ENCODE measurements at regions not wholly inside any gene's neighbourhood (a gene's known extent, or its start where the extent isn't known, plus 50 kb on each side); places are given as distances from the start of the nearest gene placed in this dataset.
A peak's percentile ranks its signal among the peaks of the same experiment; 100 is the strongest.

DNA sequence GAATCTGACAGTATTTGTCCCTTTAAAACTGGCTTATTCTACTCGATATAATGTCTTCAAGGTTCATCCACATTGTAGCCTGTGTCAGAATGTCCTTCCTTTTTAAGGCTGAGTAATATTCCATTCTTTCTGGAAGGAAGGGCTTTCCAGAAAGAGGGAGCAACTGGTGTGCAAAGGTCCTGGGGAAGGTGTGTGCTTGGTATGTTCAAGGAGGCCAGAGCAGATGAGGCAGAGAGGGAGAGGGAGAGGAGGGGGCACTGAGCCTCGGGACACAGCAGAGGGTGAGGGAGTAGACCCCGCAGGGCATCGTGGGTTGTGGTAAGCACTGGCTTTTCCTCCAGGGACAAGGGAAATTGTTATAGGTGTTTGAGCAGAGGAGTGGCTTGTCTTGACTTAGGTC is 90.9 kb upstream of the NCOR2 start:
- TF ChIP-seq TAF1 (IDR thresholded peaks at IDR 0.05; ENCODE audit: borderline replicate concordance, insufficient read depth, low read length) = no peak
- TF ChIP-seq FOXP2 (optimal IDR thresholded peaks at IDR 0.05; ENCODE audit: borderline replicate concordance, extremely low read depth, extremely low read length, insufficient read depth) = no peak
- TF ChIP-seq, protein P1, sequence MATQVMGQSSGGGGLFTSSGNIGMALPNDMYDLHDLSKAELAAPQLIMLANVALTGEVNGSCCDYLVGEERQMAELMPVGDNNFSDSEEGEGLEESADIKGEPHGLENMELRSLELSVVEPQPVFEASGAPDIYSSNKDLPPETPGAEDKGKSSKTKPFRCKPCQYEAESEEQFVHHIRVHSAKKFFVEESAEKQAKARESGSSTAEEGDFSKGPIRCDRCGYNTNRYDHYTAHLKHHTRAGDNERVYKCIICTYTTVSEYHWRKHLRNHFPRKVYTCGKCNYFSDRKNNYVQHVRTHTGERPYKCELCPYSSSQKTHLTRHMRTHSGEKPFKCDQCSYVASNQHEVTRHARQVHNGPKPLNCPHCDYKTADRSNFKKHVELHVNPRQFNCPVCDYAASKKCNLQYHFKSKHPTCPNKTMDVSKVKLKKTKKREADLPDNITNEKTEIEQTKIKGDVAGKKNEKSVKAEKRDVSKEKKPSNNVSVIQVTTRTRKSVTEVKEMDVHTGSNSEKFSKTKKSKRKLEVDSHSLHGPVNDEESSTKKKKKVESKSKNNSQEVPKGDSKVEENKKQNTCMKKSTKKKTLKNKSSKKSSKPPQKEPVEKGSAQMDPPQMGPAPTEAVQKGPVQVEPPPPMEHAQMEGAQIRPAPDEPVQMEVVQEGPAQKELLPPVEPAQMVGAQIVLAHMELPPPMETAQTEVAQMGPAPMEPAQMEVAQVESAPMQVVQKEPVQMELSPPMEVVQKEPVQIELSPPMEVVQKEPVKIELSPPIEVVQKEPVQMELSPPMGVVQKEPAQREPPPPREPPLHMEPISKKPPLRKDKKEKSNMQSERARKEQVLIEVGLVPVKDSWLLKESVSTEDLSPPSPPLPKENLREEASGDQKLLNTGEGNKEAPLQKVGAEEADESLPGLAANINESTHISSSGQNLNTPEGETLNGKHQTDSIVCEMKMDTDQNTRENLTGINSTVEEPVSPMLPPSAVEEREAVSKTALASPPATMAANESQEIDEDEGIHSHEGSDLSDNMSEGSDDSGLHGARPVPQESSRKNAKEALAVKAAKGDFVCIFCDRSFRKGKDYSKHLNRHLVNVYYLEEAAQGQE (IDR thresholded peaks at IDR 0.05; ENCODE audit: insufficient read depth in 1 of 2, low read depth in 2 of 2, low read length in 2 of 2) = no peak
- no peak for TF ChIP-seq POLR2AphosphoS5 (IDR thresholded peaks at IDR 0.05; ENCODE audit: low read depth, low read length)
- TF ChIP-seq SIN3A (IDR thresholded peaks at IDR 0.05; ENCODE audit: borderline replicate concordance, insufficient read depth, low read length) = no peak

DNA sequence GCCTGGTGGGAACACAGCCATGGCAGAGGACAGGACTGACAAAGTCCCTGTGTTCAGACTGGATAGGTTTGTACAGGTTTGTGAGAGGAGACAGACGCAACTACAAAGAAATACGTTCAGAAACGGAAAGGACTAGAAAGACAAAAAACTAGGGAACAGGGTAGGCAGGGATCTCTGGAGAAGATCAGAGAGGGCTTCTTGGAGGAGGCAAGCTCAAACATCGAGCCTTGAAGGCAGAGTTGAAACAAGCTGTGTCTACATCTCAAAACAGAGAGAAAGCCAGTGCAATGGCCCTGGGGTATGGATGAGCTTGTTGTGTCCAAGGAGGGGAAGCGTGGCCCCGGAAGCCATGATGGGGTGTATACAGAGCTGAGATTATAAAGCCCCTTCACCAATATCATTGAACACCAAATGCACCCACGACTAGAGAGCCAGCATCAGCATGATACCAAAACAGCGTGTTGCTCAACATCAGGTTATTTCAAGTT is 89.6 kb upstream of the NCOR2 start:
- TF ChIP-seq FOXP2 (optimal IDR thresholded peaks at IDR 0.05; ENCODE audit: borderline replicate concordance, extremely low read depth, extremely low read length, insufficient read depth) (no peak), TAF1 (IDR thresholded peaks at IDR 0.05; ENCODE audit: borderline replicate concordance, insufficient read depth, low read length) (no peak), POLR2AphosphoS5 (IDR thresholded peaks at IDR 0.05; ENCODE audit: low read depth, low read length) (no peak), SIN3A (IDR thresholded peaks at IDR 0.05; ENCODE audit: borderline replicate concordance, insufficient read depth, low read length) (no peak)
- TF ChIP-seq, protein P1 (IDR thresholded peaks at IDR 0.05; ENCODE audit: insufficient read depth in 1 of 2, low read depth in 2 of 2, low read length in 2 of 2) = no peak

DNA sequence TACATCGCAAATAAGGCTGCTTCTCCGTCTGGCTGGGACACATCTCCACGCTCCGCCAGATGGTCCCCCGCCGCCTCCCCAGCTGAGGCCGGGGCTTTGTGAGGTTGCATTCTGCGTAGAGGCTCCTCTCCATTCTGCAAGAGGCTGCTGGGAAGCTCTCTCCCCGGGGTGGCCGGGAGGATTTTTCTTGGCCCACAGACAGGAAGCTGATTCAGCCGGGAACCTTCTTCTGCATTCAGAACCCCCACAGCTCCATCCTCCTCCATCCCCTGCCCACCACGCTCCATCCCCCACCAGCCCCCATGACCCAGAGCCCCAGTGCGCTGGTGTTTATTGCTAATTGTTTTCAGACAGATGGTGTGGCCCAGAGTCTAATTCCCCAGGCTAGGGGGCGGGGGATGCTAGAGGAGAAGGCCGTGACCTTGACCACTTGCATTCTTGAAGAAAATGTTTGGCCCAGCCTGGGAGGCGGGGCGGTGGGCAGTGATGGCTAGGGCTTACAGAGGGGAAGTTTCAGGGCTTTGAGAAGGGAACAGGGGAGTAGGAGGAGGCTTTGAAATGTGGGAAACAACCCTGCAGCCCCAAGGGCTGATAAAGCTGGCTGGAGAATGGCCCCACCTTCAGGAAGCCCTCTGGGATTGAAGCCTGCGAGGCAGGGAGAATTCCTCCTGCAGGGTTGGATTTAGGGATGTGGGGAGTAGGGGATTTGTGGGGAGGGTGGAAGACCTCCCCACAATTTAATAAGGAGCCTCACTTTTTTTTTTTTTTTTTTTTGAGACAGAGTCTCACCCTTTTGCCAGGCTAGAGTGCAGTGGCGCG is 88.5 kb upstream of the NCOR2 start:
- TF ChIP-seq TAF1 (IDR thresholded peaks at IDR 0.05; ENCODE audit: borderline replicate concordance, insufficient read depth, low read length) = no peak
- TF ChIP-seq POLR2AphosphoS5 (IDR thresholded peaks at IDR 0.05; ENCODE audit: low read depth, low read length) = no peak
- no peak for TF ChIP-seq SIN3A (IDR thresholded peaks at IDR 0.05; ENCODE audit: borderline replicate concordance, insufficient read depth, low read length)
- TF ChIP-seq, protein P1 (IDR thresholded peaks at IDR 0.05; ENCODE audit: insufficient read depth in 1 of 2, low read depth in 2 of 2, low read length in 2 of 2) = no peak
- TF ChIP-seq FOXP2 (optimal IDR thresholded peaks at IDR 0.05; ENCODE audit: borderline replicate concordance, extremely low read depth, extremely low read length, insufficient read depth) = no peak

DNA sequence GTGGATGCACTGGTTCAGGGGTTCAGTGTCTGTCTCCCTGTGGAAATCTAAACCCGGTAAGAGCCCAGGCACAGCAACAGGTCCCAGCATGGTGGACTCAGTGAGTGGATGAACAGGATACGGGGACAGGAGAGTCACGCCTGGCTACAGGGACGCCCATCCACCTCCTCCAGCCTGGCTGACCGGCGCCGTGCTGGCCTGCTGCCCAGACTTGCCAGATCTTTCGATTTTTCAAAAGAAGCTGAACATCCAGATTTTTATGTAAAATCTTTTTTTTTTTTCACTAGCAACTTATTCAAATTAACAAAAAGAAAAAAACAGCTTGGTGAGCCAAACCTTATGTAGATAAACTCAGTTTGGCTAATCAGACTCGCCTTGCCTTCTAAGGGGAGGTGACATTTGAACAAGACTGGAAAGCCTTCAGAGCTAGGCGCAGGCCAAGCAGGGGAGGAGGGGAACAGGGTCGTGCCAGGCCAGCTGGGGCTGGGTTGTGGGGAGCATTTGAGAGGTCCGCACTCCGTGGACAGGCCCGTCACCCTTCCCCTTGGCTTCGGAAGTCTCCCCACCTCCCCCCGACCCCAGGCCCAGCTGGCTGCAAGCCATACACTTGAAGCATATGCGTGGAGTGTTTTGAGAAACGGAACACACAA is 87.8 kb upstream of the NCOR2 start:
- peak; percentile 22 for TF ChIP-seq FOXP2 (optimal IDR thresholded peaks at IDR 0.05; ENCODE audit: borderline replicate concordance, extremely low read depth, extremely low read length, insufficient read depth)
- TF ChIP-seq, protein P1 (IDR thresholded peaks at IDR 0.05; ENCODE audit: insufficient read depth in 1 of 2, low read depth in 2 of 2, low read length in 2 of 2) = no peak
